ENCODE measurements at regions not wholly inside any gene's neighbourhood (a gene's known extent, or its start where the extent isn't known, plus 50 kb on each side); places are given as distances from the start of the nearest gene placed in this dataset.

- H3K27me3 ChIP-seq (replicated peaks in 1 of 2; ENCODE audit: control insufficient read depth in 2 of 2, insufficient read depth in 2 of 2, low read length in 1 of 2): peaks cover 0 to 10% of the 10 kb centered on the region in 2 experiments; a peak in 1 of 4 replicates
- 38% methylated on average over 2 of the region's 2 CpGs for WGBS (ENCODE audit: insufficient coverage, insufficient replicate concordance, low lambda C conversion rate, missing lambda C conversion rate)
- in situ Hi-C loops (cut with MboI) (no loop called here), intact Hi-C loops (cut with micrococcal nuclease; ENCODE audit: unreplicated experiment) (no loop called here)
- no peaks in the 10 kb centered on the region for H4K20me1 ChIP-seq (ENCODE audit: control insufficient read depth, insufficient read depth)
- ChIA-PET SMC1A (ENCODE audit: uncharacterized antibody, unreplicated experiment) (no interaction called here), RAD21 (ENCODE audit: unreplicated experiment) (interaction anchor here (0.7 kb wide), 1 partner anchor 8 kb away, joined by 4 read pairs; no protein-coding TSS in a partner anchor), CTCF (interaction anchor here (0.6 kb wide), 1 partner anchor 232 kb away, joined by 3 read pairs; no protein-coding TSS in a partner anchor), POLR2A (no interaction called here)
- no peaks in the 10 kb centered on the region for H3K9me3 ChIP-seq (replicated peaks; ENCODE audit: control insufficient read depth, insufficient read depth, low read length)
- no peaks in the 10 kb centered on the region for H3K36me3 ChIP-seq (ENCODE audit: control insufficient read depth in 2 of 2, insufficient read depth in 2 of 2, low read length in 1 of 2)
- no TSS peak for BruUV-seq (replicated peaks)
- ATAC-seq: no peak
- H3K4me1 ChIP-seq (ENCODE audit: control insufficient read depth, insufficient read depth, low read length): no peaks in the 10 kb centered on the region
- FAIRE-seq: no peak
- DNase-seq (ENCODE audit: low read depth, low spot score): no peak
- TF ChIP-seq ELK1 (IDR thresholded peaks at IDR 0.05; ENCODE audit: low read depth, low read length) (no peak), ATF2 (IDR thresholded peaks at IDR 0.05; ENCODE audit: low read length) (no peak), POLR2AphosphoS2 (IDR thresholded peaks at IDR 0.05; ENCODE audit: low read depth, low read length) (no peak)
- H2AFZ ChIP-seq (ENCODE audit: control insufficient read depth, low read depth, low read length): no peak overlapping the region
- no peak overlapping the region for H3K27ac ChIP-seq (ENCODE audit: control insufficient read depth, insufficient read depth)
- no peak overlapping the region for H3K9ac ChIP-seq (ENCODE audit: control insufficient read depth, insufficient read depth, low read length)
- H3K79me2 ChIP-seq (ENCODE audit: control insufficient read depth, insufficient read depth, low read length): no peaks in the 10 kb centered on the region
- no peak overlapping the region for H3K4me2 ChIP-seq (ENCODE audit: control insufficient read depth, insufficient read depth)
- no peak overlapping the region for H3K4me3 ChIP-seq
These were observed 89.0 kb upstream of the SCOC start for GRCh38 chr4:140284456-140284855.

GRCh38 chr4:140281828-140282552 is 91.5 kb upstream of the SCOC start:
- 6% methylated on average over 5 of the region's 5 CpGs for WGBS (ENCODE audit: insufficient coverage, insufficient replicate concordance, low lambda C conversion rate, missing lambda C conversion rate)
- DNase-seq (ENCODE audit: low read depth, low spot score) (no peak), ATAC-seq (no peak), FAIRE-seq (no peak)
- Histone ChIP-seq H3K36me3 (ENCODE audit: control insufficient read depth in 2 of 2, insufficient read depth in 2 of 2, low read length in 1 of 2) (no peaks in the 10 kb centered on the region), H3K4me3 (no peak overlapping the region), H2AFZ (ENCODE audit: control insufficient read depth, low read depth, low read length) (no peak overlapping the region), H3K4me1 (ENCODE audit: control insufficient read depth, insufficient read depth, low read length) (no peaks in the 10 kb centered on the region), H3K4me2 (ENCODE audit: control insufficient read depth, insufficient read depth) (no peak overlapping the region), H3K9me3 (replicated peaks; ENCODE audit: control insufficient read depth, insufficient read depth, low read length) (no peaks in the 10 kb centered on the region), H4K20me1 (ENCODE audit: control insufficient read depth, insufficient read depth) (no peaks in the 10 kb centered on the region), H3K9ac (ENCODE audit: control insufficient read depth, insufficient read depth, low read length) (no peak overlapping the region), H3K27me3 (replicated peaks in 1 of 2; ENCODE audit: control insufficient read depth in 2 of 2, insufficient read depth in 2 of 2, low read length in 1 of 2) (peaks cover 0 to 10% of the 10 kb centered on the region in 2 experiments; a peak in 1 of 4 replicates), H3K79me2 (ENCODE audit: control insufficient read depth, insufficient read depth, low read length) (no peaks in the 10 kb centered on the region), H3K27ac (ENCODE audit: control insufficient read depth, insufficient read depth) (no peak overlapping the region)
- BruUV-seq (replicated peaks): no TSS peak
- ChIA-PET SMC1A (ENCODE audit: uncharacterized antibody, unreplicated experiment) (no interaction called here), RAD21 (ENCODE audit: unreplicated experiment) (no interaction called here), POLR2A (interaction anchor here (1.1 kb wide), 1 partner anchor 11 kb away, joined by 4 read pairs; no protein-coding TSS in a partner anchor), CTCF (no interaction called here)
- intact Hi-C loops (cut with micrococcal nuclease; ENCODE audit: unreplicated experiment): no loop called here
- in situ Hi-C loops (cut with MboI): no loop called here
- TF ChIP-seq SMARCA5 (IDR thresholded peaks at IDR 0.05) (no peak), BRCA1 (IDR thresholded peaks at IDR 0.05; ENCODE audit: low read depth, low read length) (no peak), REST (IDR thresholded peaks at IDR 0.05; ENCODE audit: low read depth, low read length) (no peak), SRF (IDR thresholded peaks at IDR 0.05; ENCODE audit: low read depth in 2 of 2, low read length in 2 of 2) (no peak), IKZF2 (IDR thresholded peaks at IDR 0.05) (no peak), RELB (IDR thresholded peaks at IDR 0.05; ENCODE audit: low read depth) (no peak)

Measured in GM12878 (cell line).